ENCODE measurements at regions not wholly inside any gene's neighbourhood (a gene's known extent, or its start where the extent isn't known, plus 50 kb on each side); places are given as distances from the start of the nearest gene placed in this dataset.

GRCh38 chr2:65649811-65650589 lies 217.6 kb upstream of the SPRED2 start:
- no peak for TF ChIP-seq CTCF (IDR thresholded peaks at IDR 0.05)
- Histone ChIP-seq H3K27ac (no peak overlapping the region), H3K4me1 (ENCODE audit: control insufficient read depth in 1 of 2, insufficient read depth in 1 of 2, low read depth in 1 of 2, low read length in 1 of 2) (no peaks in the 10 kb centered on the region), H3K27me3 (no peaks in the 10 kb centered on the region), H3K36me3 (no peaks in the 10 kb centered on the region), H3K4me3 (ENCODE audit: low read depth in 1 of 2, low read length in 1 of 2) (no peak overlapping the region), H3K9me3 (no peaks in the 10 kb centered on the region)

GRCh38 chr2:65647249-65647842 lies 214.9 kb upstream of the SPRED2 start:
- H3K27ac ChIP-seq, result no peak overlapping the region
- no peaks in the 10 kb centered on the region for H3K9me3 ChIP-seq
- H3K27me3 ChIP-seq, result no peaks in the 10 kb centered on the region
- H3K4me3 ChIP-seq (ENCODE audit: low read depth in 1 of 2, low read length in 1 of 2), result no peak overlapping the region
- no peak for TF ChIP-seq CTCF (IDR thresholded peaks at IDR 0.05)
- no peaks in the 10 kb centered on the region for H3K4me1 ChIP-seq (ENCODE audit: control insufficient read depth in 1 of 2, insufficient read depth in 1 of 2, low read depth in 1 of 2, low read length in 1 of 2)
- H3K36me3 ChIP-seq, result no peaks in the 10 kb centered on the region

- H3K27me3 ChIP-seq, result peaks cover 39% of the 10 kb centered on the region
- H3K36me3 ChIP-seq, result no peaks in the 10 kb centered on the region
- no peak for TF ChIP-seq CTCF (IDR thresholded peaks at IDR 0.05)
- no peak overlapping the region for H3K4me3 ChIP-seq (ENCODE audit: low read depth in 1 of 2, low read length in 1 of 2)
- H3K9me3 ChIP-seq, result no peaks in the 10 kb centered on the region
- H3K27ac ChIP-seq, result no peak overlapping the region
- no peaks in the 10 kb centered on the region for H3K4me1 ChIP-seq (ENCODE audit: control insufficient read depth in 1 of 2, insufficient read depth in 1 of 2, low read depth in 1 of 2, low read length in 1 of 2)
These were observed 208.3 kb upstream of the SPRED2 start for GRCh38 chr2:65640793-65641103.

- Histone ChIP-seq H3K9me3 (no peaks in the 10 kb centered on the region), H3K36me3 (no peaks in the 10 kb centered on the region), H3K27ac (no peak overlapping the region), H3K27me3 (peaks cover 48% of the 10 kb centered on the region), H3K4me3 (ENCODE audit: low read depth in 1 of 2, low read length in 1 of 2) (no peak overlapping the region), H3K4me1 (ENCODE audit: control insufficient read depth in 1 of 2, insufficient read depth in 1 of 2, low read depth in 1 of 2, low read length in 1 of 2) (no peaks in the 10 kb centered on the region)
- no peak for TF ChIP-seq CTCF (IDR thresholded peaks at IDR 0.05)
These were observed 206.9 kb upstream of the SPRED2 start for GRCh38 chr2:65639156-65639864.

GRCh38 chr2:65638443-65638842 lies 206.0 kb upstream of the SPRED2 start:
- no peaks in the 10 kb centered on the region for H3K4me1 ChIP-seq (ENCODE audit: control insufficient read depth in 1 of 2, insufficient read depth in 1 of 2, low read depth in 1 of 2, low read length in 1 of 2)

More at GRCh38 chr2:65638443-65638842, 206.0 kb upstream of the SPRED2 start:
- no peaks in the 10 kb centered on the region for H3K36me3 ChIP-seq
- no peak for TF ChIP-seq CTCF (IDR thresholded peaks at IDR 0.05)
- no peak overlapping the region for H3K27ac ChIP-seq
- no peak overlapping the region for H3K4me3 ChIP-seq (ENCODE audit: low read depth in 1 of 2, low read length in 1 of 2)
- no peaks in the 10 kb centered on the region for H3K9me3 ChIP-seq
- H3K27me3 ChIP-seq, result peaks cover 48% of the 10 kb centered on the region
